ENCODE measurements at regions not wholly inside any gene's neighbourhood (a gene's known extent, or its start where the extent isn't known, plus 50 kb on each side); places are given as distances from the start of the nearest gene placed in this dataset.
"Not testable (repeated sequence)": the region's sequence is repeated elsewhere in the genome, so short reads cannot be mapped to it uniquely, and the experiment has no call there.

DNA sequence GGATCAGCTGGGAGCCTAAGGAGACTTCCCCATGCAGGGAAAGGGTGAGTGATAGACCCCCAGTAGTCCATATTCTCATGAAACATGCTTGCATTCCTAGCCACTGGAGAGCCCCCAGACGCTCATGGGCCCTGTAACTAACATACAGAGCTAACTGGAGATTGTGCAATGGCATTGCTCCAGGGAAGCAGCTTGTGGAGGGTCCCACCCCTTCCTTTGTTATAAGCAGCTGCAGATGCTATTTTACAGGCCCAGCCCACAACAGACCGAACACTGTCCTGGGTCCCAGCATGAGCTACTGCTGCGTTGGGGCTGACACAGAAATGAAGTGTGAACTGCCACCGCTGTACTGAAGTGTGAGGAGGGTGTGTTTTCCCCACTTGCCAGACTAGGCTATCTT lies 1465.7 kb upstream of the DIAPH2 start:
- DNase-seq: no peak

DNA sequence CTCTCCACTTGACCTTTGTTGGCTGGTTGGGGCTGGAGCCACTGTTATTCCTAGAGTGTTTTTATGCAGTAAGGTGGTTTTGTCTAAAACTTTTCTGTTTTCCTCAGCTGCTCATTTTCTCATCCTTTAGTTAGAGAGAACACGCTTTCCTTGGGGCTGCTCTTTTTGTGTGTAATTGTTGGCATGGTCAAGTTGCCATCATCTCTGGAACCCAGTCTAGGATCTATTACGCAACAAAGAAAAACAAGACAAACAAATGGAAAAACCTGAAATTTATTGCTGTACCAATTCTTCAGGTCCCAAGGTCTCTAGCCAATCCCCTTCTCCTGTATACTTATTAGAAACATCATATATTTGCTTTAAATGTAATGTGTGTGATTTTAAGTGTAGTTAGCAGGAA lies 1436.3 kb upstream of the DIAPH2 start:
- DNase-seq: no peak

DNA sequence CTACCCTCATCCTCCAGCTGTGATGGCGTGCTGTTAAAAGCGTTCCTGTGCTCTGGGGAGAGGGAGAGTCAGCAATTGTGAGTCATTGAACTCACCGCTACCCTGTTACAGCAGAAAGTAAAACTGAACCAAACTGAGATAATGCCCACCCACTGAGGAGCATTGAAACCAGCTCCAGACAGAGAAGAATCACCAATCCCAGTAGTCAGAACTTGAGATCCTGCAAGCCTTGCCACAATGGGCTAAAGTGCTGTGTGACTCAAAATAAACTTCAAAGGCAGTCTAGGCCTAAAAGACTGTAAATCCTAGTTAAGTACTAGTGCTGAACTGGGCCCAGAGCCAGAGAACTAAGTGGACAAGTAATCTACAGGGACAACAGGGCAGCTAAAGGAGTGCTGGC lies 1394.2 kb upstream of the DIAPH2 start:
- DNase-seq: no peak

DNA sequence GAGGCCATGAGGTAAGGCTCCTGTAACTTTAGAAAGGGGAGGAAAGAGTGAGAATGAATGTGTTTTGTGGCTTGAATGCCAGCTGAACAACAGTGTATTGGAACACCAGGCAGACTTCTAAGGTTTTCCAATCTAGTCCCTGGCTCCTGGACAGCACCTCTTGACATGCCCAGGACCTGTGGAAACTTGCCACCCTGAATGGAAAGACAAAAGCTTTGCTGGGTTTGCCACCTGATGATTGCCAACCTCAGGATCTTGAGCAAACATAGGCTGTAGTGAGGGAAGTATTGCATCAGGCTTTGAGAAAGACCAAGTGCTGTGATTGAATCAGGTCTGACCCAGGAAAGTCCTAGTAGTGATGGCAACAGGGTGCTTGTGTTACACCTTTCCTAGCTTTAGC lies 1393.1 kb upstream of the DIAPH2 start:
- no peak for DNase-seq

DNA sequence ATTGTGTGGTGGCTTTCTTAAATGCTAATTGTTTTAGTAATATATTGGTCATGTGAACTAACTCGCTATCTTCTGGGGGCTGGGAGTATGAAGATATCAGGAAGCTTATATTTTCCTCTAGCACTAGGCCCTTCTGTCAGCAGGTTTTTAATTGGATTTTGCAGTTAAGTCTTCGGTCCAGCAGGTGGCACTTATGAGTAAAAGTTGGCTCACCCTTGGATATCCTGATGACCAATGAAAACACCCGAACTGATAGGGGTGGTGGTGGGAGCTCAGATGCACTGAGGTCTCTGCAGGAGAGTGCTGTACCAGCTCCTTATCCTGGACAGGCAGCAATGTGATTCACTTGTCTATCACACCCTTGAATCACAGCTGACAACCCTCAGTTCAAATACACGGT lies 1365.8 kb upstream of the DIAPH2 start:
- no peak for DNase-seq

DNA sequence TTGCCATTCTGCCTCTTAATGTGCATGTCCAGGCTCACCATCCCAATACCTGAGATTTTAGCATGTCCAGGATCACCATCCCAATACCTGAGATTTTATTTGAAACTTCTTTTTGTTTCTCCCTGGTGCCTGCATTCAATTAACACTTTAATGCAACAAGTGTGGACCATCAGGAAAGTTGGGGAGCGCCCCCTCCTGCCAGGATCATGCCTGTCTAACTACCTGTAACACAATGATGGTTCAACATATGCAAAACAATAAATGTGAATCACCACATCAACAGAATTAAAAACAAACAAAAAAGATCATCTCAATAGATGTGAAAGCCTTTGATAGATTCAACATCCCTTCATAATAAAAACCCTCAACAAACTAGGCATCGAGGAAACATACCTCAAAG lies 1359.5 kb upstream of the DIAPH2 start:
- DNase-seq: no peak

DNA sequence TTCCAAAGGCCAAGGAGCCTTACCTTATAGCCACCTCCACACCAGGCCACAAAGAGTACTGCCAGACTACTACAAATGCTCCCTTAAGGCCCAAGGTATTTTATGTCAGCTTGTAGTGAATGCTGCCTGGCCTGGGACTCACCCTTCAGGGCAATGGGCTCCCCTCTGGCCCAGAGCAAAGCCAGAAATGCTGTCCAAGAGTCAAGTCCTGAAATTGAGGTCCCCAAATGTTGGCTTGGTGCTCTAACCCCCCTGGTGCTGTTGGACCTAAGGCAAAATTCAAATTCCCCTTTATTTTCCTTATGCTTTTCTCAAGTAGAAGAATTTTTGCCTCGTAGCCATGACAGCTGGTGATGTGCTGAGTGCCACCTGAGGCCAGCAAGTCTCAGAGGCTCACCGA lies 1354.3 kb upstream of the DIAPH2 start:
- no peak for DNase-seq

DNA sequence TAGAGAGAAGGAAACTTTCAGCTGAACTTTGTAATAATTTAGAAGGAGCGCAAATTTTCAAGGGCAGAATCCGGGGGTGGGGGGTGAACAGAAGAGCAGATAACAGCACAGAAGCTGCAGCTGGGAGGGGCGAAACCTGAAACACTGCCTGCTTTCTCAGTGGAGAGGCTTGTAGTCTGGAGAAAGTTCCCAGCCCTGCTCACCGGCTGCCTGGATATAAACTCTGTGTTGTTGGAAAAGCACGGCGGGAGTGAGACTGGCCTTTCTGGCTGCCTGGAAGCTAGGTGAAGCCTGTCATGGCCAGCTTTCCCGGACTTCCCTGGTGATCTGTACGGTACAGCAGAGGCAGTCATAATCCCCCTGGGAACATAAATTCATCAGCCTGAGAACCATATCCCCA lies 1352.1 kb upstream of the DIAPH2 start:
- DNase-seq: no peak

DNA sequence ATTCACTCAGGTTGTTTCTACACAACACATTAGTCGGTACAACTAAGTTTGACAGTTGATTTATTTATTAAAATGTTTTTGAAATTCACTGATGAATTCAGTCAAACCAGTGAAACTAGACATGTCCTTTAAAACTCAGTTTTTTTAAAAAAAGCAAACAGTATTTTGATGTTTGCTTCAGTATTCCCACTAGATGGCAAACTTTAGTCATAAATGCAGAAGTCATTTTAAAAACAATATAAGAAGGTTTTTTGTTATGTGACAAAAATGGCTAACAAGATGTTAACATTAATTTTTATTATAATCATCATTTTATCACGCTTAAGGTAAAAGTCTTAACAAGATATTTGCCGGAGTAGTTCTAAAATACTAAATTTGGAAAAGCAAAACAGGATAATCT lies 1337.8 kb upstream of the DIAPH2 start:
- no peak for DNase-seq

DNA sequence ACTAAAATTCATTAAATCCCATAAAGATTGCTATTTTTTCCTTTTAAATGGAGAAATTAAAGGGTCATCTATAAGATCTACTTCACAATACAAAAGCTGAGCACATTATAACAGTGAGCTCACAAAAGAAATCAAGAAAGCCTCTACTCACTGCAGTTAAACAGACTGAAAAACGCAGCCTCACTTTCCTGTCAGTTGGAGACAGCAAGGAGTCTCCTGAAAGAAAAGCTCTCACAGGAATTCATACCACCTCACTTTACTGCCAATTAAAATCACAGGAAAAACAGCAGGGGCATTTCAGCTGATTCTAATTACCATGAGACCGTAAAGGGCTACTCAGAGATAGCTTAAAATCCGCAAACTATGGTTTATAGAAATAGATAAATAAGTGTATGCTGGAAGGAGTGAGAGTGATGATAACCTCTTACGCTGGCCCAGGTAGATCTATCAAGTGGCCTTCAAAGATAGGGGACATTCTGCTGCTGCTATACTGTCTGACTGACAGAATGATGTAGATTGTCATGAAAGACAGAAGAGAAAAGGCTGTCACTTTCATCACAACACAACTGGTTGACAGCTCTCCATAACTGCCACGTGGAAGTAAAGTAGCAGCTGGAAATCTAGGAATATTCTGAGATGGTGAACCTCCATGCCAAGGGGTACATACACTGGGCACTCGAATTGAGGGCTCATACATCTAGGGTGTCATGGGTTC lies 1333.7 kb upstream of the DIAPH2 start:
- DNase-seq: no peak

DNA sequence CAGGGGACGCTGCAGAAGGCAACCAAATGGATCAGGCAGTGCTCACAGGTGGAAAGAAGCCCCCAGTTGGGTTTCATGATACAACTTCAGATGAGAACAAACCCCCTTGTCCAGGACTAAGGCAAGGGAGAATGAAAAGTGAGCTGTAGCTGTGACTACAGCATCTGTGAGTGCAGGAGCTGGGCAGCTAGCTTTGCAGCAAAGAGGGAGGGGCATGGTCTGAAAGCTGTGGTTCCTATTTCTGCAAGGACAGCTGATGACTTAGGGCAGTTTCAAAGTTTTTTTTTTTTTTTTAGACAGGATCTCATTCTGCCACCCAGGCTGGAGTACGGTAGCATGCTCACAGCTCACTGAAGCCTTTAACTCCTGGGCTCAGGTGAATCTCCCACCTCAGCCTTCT lies 1317.4 kb upstream of the DIAPH2 start:
- DNase-seq: no peak

DNA sequence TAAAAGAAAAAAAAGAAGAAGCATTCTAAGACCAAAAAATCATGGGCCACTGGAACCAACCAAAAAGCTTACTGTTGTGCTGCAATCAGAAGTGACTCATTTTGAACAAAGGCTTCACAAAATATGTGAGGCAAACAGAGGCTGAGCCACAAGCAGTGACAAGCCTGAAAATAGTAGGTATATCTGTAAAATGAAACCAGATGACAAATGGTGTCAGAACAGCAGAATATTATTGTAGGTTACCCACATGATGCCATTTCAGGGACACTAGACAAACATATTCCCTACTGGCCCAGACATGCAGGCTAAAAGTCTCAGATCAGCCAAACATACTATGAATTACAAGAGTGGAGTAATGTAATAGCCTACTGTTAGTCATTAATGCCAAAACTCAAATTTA lies 1301.8 kb upstream of the DIAPH2 start:
- no peak for DNase-seq

DNA sequence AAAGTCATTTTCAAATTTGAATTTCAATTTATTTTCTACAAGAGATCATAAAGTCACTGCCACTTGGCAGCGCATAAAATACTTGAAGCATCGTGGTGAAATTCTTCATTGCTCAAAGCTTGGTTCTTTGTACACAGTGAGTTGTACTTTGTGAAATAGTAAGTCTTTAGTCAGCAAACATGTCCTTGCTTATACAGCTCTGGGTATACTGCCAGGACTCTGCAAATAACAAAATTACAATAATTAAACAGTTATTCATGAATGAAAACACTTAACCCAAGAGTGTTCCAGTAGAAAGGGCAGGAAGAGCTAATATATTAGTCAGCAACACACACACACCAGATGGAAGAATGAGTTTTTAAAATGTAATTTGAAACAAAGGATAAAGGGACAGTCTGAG lies 1300.9 kb upstream of the DIAPH2 start:
- DNase-seq: no peak

DNA sequence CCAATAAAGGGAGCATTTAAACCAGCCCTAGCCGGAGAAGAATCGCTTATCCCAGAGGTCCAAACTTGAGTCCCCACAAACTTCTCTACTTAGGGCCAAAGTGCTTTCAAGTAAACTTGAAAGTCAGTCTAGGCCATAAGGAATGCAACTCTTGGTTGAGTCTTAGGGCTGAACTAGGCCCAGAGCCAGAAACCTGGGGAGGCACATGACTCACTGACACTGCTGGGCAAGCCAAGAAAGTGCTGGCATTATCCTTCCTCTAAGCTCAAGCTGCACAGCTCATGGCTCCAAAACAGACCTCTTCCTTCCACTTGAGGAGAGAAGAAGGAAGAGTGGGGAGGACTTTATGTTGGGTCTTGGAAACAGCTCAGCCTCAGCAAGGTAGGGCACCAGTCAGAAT lies 1257.3 kb upstream of the DIAPH2 start:
- no peak for DNase-seq

DNA sequence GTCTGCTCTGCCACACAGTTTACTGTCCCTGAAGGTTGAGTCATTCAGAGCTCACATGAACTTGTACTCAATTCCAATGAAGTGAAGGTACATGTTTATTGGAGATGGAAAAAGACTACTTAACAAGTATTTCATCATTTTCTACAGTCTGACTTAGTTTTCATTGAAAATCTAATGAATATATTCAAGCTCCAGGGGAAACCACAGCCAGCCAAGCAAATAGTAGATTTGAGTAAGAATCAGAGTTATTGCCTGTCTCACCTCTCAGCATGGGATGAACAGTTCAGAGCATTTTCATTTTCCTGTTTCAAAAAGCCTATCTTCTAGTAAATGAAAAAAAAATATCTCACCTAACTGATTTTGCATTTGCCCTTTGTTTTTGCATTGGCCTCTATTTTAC lies 1249.4 kb upstream of the DIAPH2 start:
- DNase-seq: no peak

DNA sequence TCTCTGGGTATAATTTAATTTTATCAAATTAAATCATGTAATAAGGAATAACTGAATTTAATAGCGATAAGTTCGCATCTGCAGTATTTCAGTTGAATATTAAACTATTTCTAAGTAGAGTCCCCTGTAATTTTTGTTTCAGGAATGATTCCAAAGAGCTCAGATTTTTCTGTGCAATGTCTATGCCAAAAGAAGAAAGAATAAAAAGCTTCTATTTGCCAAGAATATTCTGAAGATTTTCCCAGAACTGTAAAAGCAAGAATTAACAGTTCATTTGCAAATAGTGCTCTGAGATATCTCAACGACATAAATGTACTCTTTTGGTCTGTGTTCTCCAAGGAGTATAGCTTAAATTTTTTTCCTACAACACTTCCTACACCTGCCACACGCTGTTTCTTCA lies 1242.8 kb upstream of the DIAPH2 start:
- DNase-seq: no peak

DNA sequence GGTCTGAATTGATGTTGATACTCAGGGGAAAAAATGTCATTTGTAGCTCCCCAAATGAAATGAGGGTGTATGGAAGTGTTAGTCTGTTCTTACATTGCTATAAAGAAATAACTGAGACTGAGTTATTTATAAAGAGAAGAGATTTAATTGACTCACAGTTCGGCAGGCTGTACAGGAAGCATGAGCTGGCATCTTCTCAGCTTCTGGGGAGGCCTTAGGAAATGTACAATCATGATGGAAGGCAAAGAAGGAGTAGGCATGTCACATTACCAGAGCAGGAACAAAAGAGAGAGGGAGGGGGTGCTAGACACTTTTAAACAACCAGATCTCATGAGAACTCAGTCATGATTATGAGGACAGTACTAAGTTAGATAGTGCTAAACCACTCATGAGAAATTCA lies 1199.9 kb upstream of the DIAPH2 start:
- DNase-seq: no peak

DNA sequence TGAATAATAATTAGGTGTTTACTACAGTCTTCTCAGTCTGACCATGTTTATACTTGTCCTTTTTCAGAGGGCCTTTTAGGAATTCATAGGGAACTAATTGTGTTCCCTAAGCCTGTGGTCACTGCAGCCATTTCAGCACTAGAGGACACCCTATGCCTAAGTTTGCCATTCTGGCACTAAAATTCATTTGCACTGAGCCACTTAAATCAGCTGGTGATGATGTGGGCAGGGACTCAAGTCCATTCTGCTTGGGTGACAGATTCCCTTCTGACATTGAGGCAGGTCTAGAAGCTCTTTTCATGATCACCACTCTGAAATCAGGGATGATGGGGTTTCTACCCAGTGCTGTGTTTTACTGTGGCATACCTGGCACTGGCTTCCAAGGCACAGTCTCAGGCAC lies 1178.9 kb upstream of the DIAPH2 start:
- DNase-seq: peak in 1 of 56 donors; percentile 0

DNA sequence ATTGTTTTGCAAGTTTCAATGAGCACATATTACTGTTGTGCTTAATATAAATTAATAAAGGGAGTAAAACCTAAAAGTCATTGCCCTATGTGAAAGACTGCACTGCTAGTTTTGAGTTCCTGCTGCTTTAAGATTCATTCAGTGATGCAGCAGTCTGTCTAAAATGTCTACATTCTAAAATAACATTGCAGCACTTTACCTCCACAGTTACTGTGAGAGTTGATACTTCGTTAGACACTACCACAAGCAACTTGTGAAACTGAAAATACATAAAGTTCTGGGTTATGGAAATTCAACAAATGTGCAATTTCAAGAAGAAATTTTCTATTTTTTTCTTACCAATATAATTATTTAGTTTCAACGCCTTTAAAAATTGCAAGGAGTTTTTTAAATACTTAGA lies 1175.2 kb upstream of the DIAPH2 start:
- no peak for DNase-seq

DNA sequence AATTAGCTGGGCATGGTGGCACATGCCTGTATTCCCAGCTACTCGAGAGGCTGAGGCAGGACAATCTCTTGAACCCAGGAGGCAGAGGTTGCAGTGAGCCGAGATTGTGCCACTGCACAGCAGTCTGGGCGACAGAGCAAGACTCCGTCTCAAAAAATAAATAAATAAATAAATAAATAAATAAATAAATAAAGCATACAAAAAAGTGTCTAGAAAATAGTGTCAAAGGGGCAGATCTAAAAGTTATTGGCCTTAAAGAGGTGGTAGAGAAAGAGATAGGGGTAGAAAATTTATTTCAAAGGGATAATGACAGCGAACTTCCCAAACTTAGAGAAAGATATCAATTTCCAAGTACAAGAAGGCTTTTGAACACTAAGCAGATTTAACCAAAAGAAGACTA lies 1160.6 kb upstream of the DIAPH2 start:
- not testable (repeated sequence) for DNase-seq

DNA sequence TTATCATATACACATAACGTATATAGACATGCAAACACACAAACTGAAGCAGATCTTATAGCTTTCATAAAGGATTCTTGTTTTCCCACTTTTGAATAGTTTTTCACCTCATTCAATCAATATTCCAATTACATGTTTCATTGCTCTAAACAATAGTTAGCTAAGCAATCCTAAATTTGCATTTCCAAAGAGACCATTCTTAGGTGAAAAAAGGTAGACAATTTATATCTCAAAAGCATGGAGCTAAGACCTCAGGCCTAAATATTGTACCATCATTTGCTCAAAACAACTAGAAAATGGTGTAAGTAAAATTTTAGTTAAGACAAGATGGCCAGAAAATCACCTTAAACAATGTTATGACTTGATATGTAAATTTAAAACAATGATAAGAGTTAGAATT lies 1148.5 kb upstream of the DIAPH2 start:
- DNase-seq: no peak

DNA sequence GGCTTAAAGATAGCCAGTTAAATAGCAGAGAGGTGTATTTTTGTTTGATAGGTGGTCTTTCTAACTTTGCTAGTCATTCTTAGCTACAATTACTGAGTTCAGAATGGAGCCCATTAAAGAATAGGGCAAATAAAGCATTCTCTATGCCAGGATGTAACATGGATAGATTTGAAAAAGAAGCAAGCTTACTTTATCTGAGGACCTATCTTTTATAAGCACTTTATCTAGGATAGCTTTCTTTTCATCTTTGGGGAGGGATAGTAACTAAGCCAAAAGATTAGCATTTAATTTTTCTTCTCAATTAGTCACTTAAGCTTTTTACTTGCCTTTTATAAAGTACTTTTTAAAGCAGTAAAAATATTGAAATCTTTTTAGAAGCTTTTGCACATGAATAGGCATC lies 1148.0 kb upstream of the DIAPH2 start:
- DNase-seq: no peak

DNA sequence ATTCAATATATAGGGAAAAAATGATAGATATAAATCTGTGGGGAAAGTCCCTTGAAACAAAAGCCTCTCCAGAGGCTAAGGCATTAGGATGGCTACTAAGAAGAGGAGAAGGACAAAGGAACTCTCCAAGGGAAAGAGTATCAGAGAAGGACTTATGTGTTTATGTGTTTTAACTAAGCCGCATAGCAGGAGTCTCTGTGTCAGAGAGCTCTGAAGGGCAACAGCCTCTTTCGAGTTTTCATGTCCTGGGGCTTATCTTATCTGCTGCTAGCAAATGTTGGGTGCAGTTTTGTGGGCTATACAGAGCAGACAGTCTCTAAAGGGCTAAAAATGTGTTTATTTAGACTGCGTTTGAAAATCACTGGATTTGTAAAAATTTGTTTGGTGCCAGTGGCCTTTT lies 1145.6 kb upstream of the DIAPH2 start:
- no peak for DNase-seq

DNA sequence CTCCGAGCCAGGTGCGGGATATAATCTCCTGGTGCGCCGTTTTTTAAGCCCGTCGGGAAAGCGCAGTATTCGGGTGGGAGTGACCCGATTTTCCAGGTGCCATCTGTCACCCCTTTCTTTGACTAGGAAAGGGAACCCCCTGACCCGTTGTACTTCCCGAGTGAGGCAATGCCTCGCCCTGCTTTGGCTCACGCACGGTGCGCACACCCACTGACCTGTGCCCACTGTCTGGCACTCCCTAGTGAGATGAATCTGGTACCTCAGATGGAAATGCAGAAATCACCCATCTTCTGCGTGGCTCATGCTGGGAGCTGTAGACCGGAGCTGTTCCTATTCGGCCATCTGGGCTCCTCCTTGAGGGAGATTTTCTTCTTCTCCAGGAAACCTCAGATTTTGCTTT lies 1135.1 kb upstream of the DIAPH2 start:
- DNase-seq: not testable (repeated sequence)

All from amygdala (tissue), 56 donors.